ENCODE measurements at regions not wholly inside any gene's neighbourhood (a gene's known extent, or its start where the extent isn't known, plus 50 kb on each side); places are given as distances from the start of the nearest gene placed in this dataset.

- POLR2A ChIA-PET, result no interaction called here
- TF ChIP-seq TARDBP (IDR thresholded peaks at IDR 0.05) (no peak), FOXM1 (IDR thresholded peaks at IDR 0.05; ENCODE audit: borderline replicate concordance) (no peak), HDGF (IDR thresholded peaks at IDR 0.05; ENCODE audit: borderline replicate concordance) (no peak), ARNT (IDR thresholded peaks at IDR 0.05) (no peak), NFRKB (IDR thresholded peaks at IDR 0.05) (no peak), LEF1 (IDR thresholded peaks at IDR 0.05; ENCODE audit: borderline replicate concordance) (no peak), FOXK2 (IDR thresholded peaks at IDR 0.05) (no peak), ELF4 (IDR thresholded peaks at IDR 0.05) (no peak)
- no peak for DNase-seq (ENCODE audit: extremely low spot score)
- CTCF ChIA-PET, result no interaction called here
These were observed 195.6 kb upstream of the COPS8 start for GRCh38 chr2:236889791-236890704.

GRCh38 chr2:236892721-236893120 is 193.0 kb upstream of the COPS8 start:
- TF ChIP-seq LEF1 (IDR thresholded peaks at IDR 0.05; ENCODE audit: borderline replicate concordance), result no peak
- no peak for TF ChIP-seq FOXK2 (IDR thresholded peaks at IDR 0.05)
- no peak for TF ChIP-seq CTBP1 (IDR thresholded peaks at IDR 0.05; ENCODE audit: borderline replicate concordance)
- DNase-seq (ENCODE audit: extremely low spot score), result no peak
- CTCF ChIA-PET, result no interaction called here
- POLR2A ChIA-PET, result no interaction called here

GRCh38 chr2:236894791-236895190 is 190.9 kb upstream of the COPS8 start:
- no peak for TF ChIP-seq PKNOX1 (IDR thresholded peaks at IDR 0.05)
- no peak for TF ChIP-seq BHLHE40 (IDR thresholded peaks at IDR 0.05; ENCODE audit: borderline replicate concordance)
- no peak for TF ChIP-seq ARNT (IDR thresholded peaks at IDR 0.05)
- TF ChIP-seq SUZ12 (IDR thresholded peaks at IDR 0.05), result no peak
- no peak for TF ChIP-seq ELF4 (IDR thresholded peaks at IDR 0.05)
- TF ChIP-seq ZNF384 (IDR thresholded peaks at IDR 0.05), result no peak
- TF ChIP-seq CTBP1 (IDR thresholded peaks at IDR 0.05; ENCODE audit: borderline replicate concordance), result no peak
- no peak for TF ChIP-seq NFRKB (IDR thresholded peaks at IDR 0.05)
- TF ChIP-seq FOXA1 (IDR thresholded peaks at IDR 0.05), result no peak
- TF ChIP-seq HDGF (IDR thresholded peaks at IDR 0.05; ENCODE audit: borderline replicate concordance), result no peak
- no peak for TF ChIP-seq LEF1 (IDR thresholded peaks at IDR 0.05; ENCODE audit: borderline replicate concordance)
- no peak for TF ChIP-seq L3MBTL2 (conservative IDR thresholded peaks at IDR 0.05)
- no peak for TF ChIP-seq FOXK2 (IDR thresholded peaks at IDR 0.05)
- no peak for TF ChIP-seq FOXM1 (IDR thresholded peaks at IDR 0.05; ENCODE audit: borderline replicate concordance)
- TF ChIP-seq TARDBP (IDR thresholded peaks at IDR 0.05), result no peak
- no peak for TF ChIP-seq SP1 (IDR thresholded peaks at IDR 0.05)
- CTCF ChIA-PET, result no interaction called here
- no peak for DNase-seq (ENCODE audit: extremely low spot score)
- POLR2A ChIA-PET, result no interaction called here

GRCh38 chr2:236895497-236895896 is 190.2 kb upstream of the COPS8 start:
- ChIA-PET CTCF (no interaction called here), POLR2A (no interaction called here)
- no peak for TF ChIP-seq HDGF (IDR thresholded peaks at IDR 0.05; ENCODE audit: borderline replicate concordance)
- no peak for TF ChIP-seq BHLHE40 (IDR thresholded peaks at IDR 0.05; ENCODE audit: borderline replicate concordance)
- no peak for TF ChIP-seq SUZ12 (IDR thresholded peaks at IDR 0.05)
- no peak for TF ChIP-seq FOXM1 (IDR thresholded peaks at IDR 0.05; ENCODE audit: borderline replicate concordance)
- no peak for TF ChIP-seq FOXK2 (IDR thresholded peaks at IDR 0.05)
- TF ChIP-seq PKNOX1 (IDR thresholded peaks at IDR 0.05), result no peak
- DNase-seq (ENCODE audit: extremely low spot score), result no peak

- ChIA-PET CTCF (interaction anchor here (0.5 kb wide), 1 partner anchor 358 kb away, joined by 3 read pairs; no protein-coding TSS in a partner anchor), POLR2A (no interaction called here)
- TF ChIP-seq ELF4 (IDR thresholded peaks at IDR 0.05) (no peak), LEF1 (IDR thresholded peaks at IDR 0.05; ENCODE audit: borderline replicate concordance) (no peak), TARDBP (IDR thresholded peaks at IDR 0.05) (no peak), FOXM1 (IDR thresholded peaks at IDR 0.05; ENCODE audit: borderline replicate concordance) (no peak), CTBP1 (IDR thresholded peaks at IDR 0.05; ENCODE audit: borderline replicate concordance) (no peak), SUZ12 (IDR thresholded peaks at IDR 0.05) (no peak), BHLHE40 (IDR thresholded peaks at IDR 0.05; ENCODE audit: borderline replicate concordance) (no peak), PKNOX1 (IDR thresholded peaks at IDR 0.05) (no peak), ZNF384 (IDR thresholded peaks at IDR 0.05) (no peak), ARNT (IDR thresholded peaks at IDR 0.05) (no peak), FOXA1 (IDR thresholded peaks at IDR 0.05) (no peak), SP1 (IDR thresholded peaks at IDR 0.05) (no peak), L3MBTL2 (conservative IDR thresholded peaks at IDR 0.05) (no peak), NFRKB (IDR thresholded peaks at IDR 0.05) (no peak), HDGF (IDR thresholded peaks at IDR 0.05; ENCODE audit: borderline replicate concordance) (no peak), FOXK2 (IDR thresholded peaks at IDR 0.05) (no peak)
- DNase-seq (ENCODE audit: extremely low spot score), result no peak
These were observed 189.0 kb upstream of the COPS8 start for GRCh38 chr2:236896688-236897087.

- POLR2A ChIA-PET, result no interaction called here
- TF ChIP-seq FOXM1 (IDR thresholded peaks at IDR 0.05; ENCODE audit: borderline replicate concordance), result no peak
- TF ChIP-seq BHLHE40 (IDR thresholded peaks at IDR 0.05; ENCODE audit: borderline replicate concordance), result no peak
- TF ChIP-seq L3MBTL2 (conservative IDR thresholded peaks at IDR 0.05), result no peak
- TF ChIP-seq FOXK2 (IDR thresholded peaks at IDR 0.05), result no peak
- no peak for TF ChIP-seq NFRKB (IDR thresholded peaks at IDR 0.05)
- TF ChIP-seq ARNT (IDR thresholded peaks at IDR 0.05), result no peak
- no peak for TF ChIP-seq HDGF (IDR thresholded peaks at IDR 0.05; ENCODE audit: borderline replicate concordance)
- TF ChIP-seq CTBP1 (IDR thresholded peaks at IDR 0.05; ENCODE audit: borderline replicate concordance), result no peak
- no peak for TF ChIP-seq ELF4 (IDR thresholded peaks at IDR 0.05)
- no peak for TF ChIP-seq SUZ12 (IDR thresholded peaks at IDR 0.05)
- TF ChIP-seq LEF1 (IDR thresholded peaks at IDR 0.05; ENCODE audit: borderline replicate concordance), result no peak
- TF ChIP-seq PKNOX1 (IDR thresholded peaks at IDR 0.05), result no peak
- no peak for DNase-seq (ENCODE audit: extremely low spot score)
- CTCF ChIA-PET, result no interaction called here
These were observed 186.5 kb upstream of the COPS8 start for GRCh38 chr2:236899146-236899545.

Data from HEK293T (cell line).